Hepatocyte (in vitro differentiated cells): ENCODE measurements at regions not wholly inside any gene's neighbourhood (a gene's known extent, or its start where the extent isn't known, plus 50 kb on each side); places are given as distances from the start of the nearest gene placed in this dataset.

Experiments
- EZH2 ChIP-seq: fragments of 200-600 bp; sonication (generic); IDR thresholded peaks from 2 replicates; pipeline ENCODE4 v1.6.1; 2016; ENCODE audit warnings: antibody characterized with exemption, mild to moderate bottlenecking, borderline replicate concordance
- TF ChIP-seq, protein P1 (sequence below): fragments of 200-600 bp; sonication (generic); IDR thresholded peaks from 2 replicates; pipeline ENCODE4 v1.5.1; 2016; ENCODE audit warnings: antibody characterized with exemption, mild to moderate bottlenecking; ENCODE audit not compliant: poor library complexity

DNA sequence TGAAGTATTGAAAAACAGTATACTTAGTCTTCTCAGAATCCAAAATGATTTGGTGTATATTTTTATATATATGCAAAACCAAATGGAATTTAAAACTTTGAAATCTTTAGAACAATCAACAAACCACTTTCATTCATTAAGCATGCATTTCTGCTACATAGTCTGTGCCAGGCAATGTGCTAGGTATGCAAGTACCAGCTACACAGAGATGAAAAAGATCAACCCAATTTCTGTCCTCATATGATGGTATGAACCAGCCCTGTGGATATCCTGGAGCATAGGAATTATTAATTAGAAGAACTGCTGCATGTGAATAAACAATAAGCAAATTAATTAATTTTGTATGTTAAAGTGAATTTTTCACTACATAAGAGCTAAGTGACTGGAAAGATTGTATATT, 51.2 kb upstream of the RTN4 start:
- TF ChIP-seq, protein P1, sequence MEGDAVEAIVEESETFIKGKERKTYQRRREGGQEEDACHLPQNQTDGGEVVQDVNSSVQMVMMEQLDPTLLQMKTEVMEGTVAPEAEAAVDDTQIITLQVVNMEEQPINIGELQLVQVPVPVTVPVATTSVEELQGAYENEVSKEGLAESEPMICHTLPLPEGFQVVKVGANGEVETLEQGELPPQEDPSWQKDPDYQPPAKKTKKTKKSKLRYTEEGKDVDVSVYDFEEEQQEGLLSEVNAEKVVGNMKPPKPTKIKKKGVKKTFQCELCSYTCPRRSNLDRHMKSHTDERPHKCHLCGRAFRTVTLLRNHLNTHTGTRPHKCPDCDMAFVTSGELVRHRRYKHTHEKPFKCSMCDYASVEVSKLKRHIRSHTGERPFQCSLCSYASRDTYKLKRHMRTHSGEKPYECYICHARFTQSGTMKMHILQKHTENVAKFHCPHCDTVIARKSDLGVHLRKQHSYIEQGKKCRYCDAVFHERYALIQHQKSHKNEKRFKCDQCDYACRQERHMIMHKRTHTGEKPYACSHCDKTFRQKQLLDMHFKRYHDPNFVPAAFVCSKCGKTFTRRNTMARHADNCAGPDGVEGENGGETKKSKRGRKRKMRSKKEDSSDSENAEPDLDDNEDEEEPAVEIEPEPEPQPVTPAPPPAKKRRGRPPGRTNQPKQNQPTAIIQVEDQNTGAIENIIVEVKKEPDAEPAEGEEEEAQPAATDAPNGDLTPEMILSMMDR = no peak
- TF ChIP-seq EZH2 = no peak
